Adrenal gland (tissue), 5 donors: ENCODE measurements at regions not wholly inside any gene's neighbourhood (a gene's known extent, or its start where the extent isn't known, plus 50 kb on each side); places are given as distances from the start of the nearest gene placed in this dataset.

Experiments
- POLR2A ChIP-seq, 2 donors: fragments of 450-650 bp; IDR thresholded peaks; one replicate each; pipeline ENCODE4 v1.6.1; 2017; ENCODE audit warnings: antibody characterized with exemption in 2 of 2, mild to moderate bottlenecking in 2 of 2, moderate library complexity in 1 of 2
- TF ChIP-seq, protein P1 (sequence below), 6 experiments: fragments of 450-650 bp in 4 of 6; fragments of 200-600 bp in 2 of 6; sonication (generic) in 1 of 6; IDR thresholded peaks; 1 replicate in 5 of 6; 2 replicates in 1 of 6; pipeline versions ENCODE4 v1.5.1 to v1.8.0; 2016 to 2021; ENCODE audit warnings: antibody characterized with exemption in 6 of 6, mild to moderate bottlenecking in 2 of 6, moderate library complexity in 1 of 6
- donor health status: DM: no; HTN: no; CAD: no.

- TF ChIP-seq, protein P1, sequence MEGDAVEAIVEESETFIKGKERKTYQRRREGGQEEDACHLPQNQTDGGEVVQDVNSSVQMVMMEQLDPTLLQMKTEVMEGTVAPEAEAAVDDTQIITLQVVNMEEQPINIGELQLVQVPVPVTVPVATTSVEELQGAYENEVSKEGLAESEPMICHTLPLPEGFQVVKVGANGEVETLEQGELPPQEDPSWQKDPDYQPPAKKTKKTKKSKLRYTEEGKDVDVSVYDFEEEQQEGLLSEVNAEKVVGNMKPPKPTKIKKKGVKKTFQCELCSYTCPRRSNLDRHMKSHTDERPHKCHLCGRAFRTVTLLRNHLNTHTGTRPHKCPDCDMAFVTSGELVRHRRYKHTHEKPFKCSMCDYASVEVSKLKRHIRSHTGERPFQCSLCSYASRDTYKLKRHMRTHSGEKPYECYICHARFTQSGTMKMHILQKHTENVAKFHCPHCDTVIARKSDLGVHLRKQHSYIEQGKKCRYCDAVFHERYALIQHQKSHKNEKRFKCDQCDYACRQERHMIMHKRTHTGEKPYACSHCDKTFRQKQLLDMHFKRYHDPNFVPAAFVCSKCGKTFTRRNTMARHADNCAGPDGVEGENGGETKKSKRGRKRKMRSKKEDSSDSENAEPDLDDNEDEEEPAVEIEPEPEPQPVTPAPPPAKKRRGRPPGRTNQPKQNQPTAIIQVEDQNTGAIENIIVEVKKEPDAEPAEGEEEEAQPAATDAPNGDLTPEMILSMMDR (IDR thresholded peaks at IDR 0.05) = no peak
- no peak for TF ChIP-seq POLR2A (IDR thresholded peaks at IDR 0.05)
These were observed 193.5 kb downstream of the TEX29 start for GRCh38 chr13:111513766-111514609.
